HG02763 (cell line): ENCODE measurements at regions not wholly inside any gene's neighbourhood (a gene's known extent, or its start where the extent isn't known, plus 50 kb on each side); places are given as distances from the start of the nearest gene placed in this dataset.

Experiments used
- ATAC-seq: cut with Tn5 transposase; IDR thresholded peaks from one replicate; pipeline ENCODE4 v1.9.1; 2021; ENCODE audit warnings: mild to moderate bottlenecking, moderate library complexity; ENCODE audit not compliant: unreplicated experiment

DNA sequence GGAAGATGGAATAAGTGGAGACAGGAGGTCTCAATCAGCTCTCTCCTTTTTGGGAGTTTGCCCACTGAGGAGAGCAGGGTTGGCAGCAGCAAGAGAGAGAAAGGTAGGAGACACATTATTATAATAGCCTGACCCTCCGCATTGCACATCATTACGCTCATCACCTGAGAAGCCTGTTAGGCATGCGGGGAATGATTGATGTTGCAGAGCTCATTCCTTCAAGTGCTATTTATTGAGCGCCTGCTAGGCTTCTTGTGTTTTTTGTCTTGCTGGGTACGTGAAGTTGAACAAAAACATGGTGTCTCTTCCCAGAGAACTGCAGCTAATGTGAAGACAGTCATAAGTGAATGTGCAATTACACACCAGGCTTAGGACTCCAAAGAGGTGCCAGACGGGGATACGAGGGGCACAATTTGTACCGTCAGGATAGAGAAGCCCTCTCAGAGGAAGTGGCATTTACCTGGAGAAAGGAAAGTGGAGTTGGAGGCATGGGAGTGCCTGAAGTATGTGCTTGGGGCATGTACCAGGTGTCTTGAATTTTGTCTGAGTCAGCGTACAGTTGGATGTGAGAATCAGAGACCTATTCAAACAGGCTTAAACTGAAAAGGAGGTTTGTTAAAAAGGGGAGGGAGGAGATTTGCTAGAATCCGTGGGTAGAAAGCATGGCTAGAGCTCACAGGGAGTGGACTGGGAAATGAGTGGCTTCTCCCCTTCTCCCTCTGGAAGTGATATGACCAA, 90.2 kb upstream of the SOD3 start:
- ATAC-seq, result no peak

DNA sequence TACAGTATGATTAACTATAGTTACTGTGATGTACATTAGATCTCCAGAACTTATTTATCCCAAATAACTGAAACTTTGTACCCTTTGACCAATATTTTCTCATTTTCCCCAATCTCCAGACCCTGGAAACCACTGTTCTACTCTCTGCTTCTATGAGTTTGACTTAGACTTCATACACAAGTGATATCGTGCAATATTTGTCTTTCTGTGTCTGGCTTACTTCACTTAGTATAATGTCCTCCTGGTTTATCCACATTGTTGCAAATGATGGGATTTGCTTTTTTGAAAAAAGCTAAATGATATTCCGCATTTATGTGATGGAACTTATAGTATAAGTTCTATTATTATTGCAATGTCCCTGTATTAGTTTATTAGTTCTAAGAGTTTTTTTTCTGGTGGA, 81.8 kb upstream of the SOD3 start:
- ATAC-seq, result no peak

DNA sequence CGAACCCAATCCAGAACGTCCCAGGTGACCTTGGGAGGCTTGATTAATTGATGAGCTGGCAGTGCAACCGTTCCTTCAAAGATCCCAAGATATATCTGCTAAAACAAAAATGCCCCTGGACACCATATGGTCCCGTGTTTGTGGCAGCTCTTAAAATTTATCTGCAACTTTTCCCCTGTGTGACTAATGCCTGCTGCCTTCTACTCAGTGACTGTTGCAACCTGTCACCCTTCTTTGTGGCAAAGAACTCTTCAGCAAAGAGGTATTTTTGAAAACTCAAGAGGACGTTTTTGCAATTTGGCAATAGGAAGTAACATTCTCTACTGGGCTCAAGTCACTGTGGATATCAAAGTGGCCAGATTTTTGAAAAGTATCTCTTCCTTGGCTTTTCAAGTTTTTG, 75.8 kb upstream of the SOD3 start:
- ATAC-seq, result no peak

DNA sequence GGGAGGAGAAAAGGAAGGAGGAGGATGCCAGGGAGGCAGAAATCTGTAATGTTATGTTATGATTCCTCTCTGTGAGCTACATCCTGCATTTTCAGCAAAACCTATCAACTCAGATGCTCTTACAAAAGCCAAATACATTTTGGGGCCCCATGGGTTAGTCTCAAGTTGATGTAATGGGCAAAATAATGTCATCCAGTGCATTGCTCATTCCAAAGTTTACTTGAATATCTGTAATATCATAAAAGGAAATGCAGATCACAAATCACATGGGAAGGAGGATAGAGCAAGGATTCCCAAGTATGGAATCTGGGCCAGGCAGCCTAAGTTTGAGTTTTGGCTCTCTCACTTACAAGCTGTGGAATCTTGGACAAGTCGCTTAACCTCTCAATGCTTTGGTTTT, 74.9 kb upstream of the SOD3 start:
- no peak for ATAC-seq

DNA sequence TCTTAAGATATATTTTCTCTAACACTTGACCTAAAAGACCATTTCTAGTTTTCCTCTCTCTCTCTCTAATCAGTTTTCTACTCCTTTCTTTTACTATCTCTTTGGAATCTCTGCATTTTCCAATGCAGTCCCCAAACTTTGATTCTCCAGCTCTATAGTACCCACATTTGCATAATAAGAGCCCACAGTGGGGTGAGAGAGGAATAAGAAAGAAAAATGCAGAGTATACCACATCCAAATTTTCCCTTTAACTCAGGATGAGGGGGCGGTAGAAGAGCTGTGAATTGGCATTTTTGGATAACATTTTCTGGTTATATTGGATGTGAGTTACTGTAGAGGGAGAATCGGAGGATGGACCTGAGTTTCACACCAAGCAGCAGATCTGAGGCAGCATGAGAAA, 74.4 kb upstream of the SOD3 start:
- no peak for ATAC-seq

DNA sequence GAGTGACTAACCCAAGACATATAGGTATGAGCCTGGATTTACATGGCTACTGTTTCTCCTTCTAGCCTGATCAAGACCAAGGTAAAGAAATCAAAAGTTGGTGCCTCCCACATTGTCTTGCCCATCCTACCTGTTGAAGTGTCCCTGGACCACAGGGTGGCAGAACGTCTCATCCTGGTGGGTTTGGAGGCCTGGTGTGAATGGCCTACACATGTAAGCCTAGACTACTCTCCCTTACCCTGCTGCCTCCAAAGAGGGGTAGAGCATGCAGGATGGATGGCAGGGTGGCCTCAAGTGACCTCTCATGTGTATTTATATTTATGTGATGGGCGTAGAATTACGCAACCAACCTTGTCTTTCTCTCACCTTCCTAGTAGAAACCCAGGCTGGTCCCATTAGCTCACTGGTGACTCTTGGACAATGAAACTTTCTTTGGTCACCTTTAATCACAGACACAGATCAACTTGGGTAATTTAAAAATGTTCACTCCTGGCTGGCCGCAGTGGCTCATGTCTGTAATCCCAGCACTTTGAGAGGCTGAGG, 73.3 kb upstream of the SOD3 start:
- ATAC-seq, result no peak

DNA sequence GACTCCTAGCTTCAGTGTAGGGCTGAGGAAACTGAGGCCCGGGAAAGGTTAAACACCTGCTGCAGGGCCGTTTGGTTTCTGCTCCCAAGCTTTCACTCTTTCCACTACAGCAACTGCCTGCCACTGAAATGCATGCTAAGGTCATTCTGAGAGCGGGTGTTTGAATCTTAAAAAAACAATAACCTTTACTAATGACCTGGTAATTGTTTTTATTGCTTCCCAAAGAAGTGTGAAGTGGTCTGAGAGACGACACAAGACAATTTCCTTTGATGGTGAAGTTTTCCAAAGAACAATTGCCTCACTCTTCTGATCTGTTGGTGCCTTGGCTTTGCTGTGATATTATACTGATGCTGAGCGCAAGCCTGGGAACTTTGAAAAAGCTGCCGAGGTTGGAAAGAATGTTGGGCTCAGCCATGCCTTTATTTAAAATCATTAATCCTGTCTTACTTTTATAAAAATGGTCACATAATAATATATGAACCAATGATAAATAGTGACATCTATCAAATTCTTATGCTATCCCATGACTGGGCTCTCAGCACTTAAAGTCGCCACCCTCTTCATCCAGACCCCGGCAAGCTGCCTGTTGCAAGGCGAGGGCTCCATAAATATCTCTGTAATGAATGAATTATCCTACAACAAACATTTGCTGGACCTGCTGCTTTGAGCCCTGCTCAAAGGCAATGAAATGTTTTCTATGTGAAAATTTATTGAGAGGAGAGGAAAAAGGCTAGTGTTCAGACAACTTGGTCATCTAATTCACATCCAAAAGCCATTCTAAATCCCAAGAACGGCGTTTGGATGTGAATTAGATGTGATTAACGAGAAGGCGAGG, 67.8 kb upstream of the SOD3 start:
- ATAC-seq, result no peak

DNA sequence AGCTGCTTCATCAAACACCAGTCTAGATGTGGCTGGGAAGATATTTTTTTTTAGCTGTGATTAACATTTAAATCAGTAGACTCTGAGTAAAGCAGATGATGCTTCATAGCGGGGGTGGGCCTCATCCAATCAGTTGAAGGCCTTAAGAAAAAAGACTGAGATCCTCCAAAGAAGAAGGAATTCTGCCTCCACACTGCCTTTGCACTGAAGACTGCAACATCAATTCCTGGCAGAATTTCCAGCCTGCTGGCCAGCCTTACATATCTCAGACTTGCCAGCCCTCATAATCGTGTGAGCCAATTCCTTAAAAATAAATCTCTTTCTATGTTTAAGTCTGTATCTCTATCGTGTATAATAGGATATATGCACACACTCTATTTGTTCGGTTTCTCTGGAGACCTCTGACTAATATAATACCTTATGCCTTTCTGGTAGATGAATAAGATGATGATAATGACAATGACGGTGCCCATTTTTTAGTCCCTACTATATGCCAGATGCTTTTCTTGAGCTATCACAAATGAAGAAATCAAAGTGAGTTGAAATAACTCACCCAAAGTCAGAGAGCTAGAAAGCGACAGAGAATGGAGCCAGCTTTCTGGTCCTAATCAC, 66.1 kb upstream of the SOD3 start:
- no peak for ATAC-seq

DNA sequence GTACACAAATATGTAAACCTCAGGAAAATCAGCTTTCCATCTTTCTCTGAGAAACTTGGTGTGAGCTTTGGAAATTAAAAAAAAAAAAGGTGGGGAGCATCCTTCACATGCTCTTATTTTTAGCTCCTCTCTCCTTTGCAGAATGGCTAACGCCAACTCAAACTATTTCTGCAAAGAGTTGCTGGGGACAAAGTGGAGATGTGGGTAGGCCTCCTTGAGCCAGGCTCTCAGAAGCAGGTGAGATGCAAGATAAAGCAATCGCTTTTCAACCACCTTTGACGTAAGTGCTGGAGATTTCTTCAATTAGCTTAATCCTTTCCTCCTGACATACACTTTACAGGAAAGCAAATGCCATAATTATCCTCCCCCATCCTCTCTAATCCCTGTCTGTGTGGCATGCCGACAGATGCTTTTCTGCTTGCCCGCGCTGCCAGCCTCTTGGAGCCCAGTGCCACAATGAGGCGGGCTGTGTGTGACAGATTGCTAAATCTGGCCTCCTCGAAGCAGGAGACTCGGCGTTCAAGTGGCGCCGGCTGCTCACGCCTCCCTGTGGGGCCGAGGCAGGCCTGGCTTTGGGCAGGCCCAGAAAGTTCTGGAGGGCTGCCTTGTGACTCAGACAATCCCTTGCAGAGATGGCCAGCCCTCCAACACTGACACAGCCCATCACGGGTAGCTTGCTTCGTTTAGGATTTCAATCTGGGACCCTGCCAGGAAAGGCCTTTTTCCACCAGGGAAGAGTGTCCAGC, 64.9 kb upstream of the SOD3 start:
- no peak for ATAC-seq

DNA sequence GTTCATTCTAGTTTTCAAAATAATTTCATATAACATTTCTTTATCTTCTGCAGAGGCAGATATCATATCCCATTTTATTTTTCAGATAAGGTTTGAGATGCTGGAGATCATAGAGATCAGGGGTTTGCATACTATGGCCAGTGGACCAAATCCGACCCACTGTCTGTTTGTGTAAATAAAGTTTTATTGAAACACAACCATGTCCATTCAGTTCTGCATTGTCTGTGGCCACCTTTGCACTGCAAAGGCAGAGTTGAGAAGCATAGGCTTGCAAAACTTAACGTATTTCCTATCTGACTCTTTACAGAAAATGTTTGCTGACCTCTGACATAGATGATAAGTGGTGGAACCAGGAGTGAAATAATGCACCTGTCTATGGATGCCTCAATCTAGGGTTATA, 63.9 kb upstream of the SOD3 start:
- no peak for ATAC-seq

DNA sequence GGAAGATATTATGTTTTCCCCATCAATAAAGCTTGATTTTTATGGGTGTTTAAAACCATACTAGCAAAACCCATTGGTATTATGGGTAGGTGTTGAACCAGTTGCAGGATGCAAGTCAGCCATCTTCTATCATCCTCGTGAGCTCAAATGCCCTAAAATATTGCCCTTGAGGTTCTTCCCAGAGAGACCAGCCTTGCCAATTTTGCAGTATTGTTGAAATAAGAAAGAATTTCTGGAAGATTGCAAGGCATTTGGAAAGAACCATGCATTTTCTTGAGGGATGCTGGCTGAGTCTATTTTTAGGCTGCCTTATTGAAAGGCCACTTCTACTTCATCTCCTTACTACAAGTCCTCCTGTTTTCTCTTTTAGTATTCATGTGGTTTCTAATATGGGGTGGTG, 60.9 kb upstream of the SOD3 start:
- no peak for ATAC-seq

DNA sequence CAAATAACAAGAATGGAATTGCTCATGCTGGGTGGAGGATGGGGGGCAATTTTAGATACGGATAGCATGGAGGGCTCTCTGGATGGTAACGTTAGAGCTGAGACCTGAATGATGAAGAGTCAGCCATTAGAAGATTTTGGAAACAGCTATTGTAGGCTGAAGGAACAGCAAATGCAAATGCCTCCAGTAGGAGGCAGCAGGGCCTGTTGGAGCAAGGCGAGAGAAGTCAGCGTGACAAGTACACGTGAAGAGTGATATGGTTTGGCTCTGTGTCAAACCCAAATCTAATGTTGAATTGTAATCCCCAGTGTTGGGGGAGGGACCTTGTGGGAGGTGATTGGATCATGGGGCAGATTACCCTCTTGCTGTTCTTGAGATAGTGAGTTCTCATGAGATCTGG, 59.3 kb upstream of the SOD3 start:
- ATAC-seq, result no peak

DNA sequence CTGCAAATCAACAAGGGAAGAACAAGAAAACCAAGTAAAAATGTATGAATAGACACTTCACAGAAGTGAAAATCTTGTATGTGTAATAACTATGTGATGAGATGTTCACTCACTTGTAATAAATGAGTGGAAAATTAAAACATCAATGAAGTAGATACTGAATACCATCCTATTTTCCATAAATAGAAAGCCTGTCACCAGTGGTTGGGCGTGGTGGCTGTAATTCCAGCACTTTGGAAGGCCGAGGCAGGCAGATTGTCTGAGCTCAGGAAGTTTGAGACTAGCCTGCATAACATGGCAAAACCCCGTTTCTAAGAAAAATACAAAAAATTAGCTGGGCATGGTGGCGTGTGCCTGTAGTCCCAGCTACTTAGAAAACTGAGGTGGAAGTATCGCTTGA, 53.5 kb upstream of the SOD3 start:
- ATAC-seq, result no peak

DNA sequence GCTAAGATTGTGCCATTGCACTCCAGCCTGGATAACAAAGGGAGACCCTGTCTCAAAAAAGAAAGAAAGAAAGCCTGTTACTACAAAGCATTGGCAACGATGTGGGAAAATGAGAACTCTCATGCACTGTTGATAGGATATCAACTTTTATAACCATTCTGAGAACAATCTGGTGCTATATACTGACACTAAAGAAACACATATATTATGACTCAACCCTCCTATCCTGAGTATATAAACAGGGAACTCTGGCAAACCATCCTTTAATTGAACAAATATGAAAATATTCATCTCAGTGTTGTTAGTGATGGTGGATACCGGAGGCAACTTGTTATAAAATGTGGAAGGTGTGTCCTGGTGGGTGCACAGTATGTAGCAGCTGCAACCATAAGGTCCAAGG, 53.0 kb upstream of the SOD3 start:
- no peak for ATAC-seq

DNA sequence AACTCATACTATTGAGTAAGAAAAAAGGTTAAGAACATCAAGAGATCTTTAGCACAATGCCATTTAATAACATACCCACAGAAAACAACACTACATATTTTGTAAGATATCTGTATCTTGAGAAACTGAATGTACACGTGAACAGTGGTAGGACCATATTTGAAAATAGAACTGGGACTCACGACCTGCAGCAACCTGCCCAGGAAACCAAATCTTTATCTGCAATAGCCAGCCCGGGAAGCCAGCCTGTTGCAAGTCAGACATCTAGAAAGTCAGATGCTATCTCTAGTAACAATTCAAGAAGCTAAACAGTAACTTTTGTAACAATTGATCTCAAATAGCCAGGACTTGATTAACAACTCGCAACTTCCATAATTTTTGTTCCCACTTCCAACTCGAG, 52.6 kb upstream of the SOD3 start:
- no peak for ATAC-seq

DNA sequence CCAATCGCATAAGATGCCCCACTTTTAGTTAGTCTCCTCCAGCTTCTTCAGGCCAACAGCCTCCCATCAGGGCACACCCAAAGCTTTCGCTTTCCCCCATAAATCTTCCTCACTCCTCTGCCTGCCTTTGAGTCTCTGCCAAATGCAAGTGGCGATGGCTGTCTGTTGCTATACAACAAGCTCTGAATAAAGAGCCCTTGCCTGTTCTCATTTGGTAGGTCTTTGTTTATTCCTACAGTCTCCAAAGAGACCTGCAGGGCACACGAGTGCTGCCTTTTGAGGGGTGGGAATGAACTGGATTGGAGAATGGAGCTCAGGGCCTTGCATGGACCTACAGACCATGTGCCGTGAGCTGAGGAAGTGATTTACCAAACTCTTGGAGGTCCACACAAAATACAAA, 52.2 kb upstream of the SOD3 start:
- no peak for ATAC-seq

DNA sequence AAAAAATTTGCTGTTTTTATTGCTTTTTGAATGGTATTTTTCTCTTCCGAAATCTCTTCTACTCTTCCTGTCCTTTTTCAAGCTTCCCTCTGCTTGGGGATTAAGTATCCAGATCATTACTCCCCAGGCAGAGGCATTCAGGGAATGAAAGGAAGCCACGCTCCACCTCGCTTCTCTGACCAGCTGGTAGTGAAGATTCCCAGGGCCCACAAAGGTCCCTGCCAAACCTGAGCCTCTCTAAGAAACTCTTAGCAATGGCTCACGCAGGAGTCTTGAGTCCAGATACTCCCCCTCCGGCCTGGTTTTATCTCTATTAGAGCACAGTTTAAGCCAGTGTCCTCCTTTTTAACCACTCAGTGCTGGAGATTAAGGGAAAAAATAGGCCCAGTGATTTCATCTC, 51.4 kb upstream of the SOD3 start:
- no peak for ATAC-seq

DNA sequence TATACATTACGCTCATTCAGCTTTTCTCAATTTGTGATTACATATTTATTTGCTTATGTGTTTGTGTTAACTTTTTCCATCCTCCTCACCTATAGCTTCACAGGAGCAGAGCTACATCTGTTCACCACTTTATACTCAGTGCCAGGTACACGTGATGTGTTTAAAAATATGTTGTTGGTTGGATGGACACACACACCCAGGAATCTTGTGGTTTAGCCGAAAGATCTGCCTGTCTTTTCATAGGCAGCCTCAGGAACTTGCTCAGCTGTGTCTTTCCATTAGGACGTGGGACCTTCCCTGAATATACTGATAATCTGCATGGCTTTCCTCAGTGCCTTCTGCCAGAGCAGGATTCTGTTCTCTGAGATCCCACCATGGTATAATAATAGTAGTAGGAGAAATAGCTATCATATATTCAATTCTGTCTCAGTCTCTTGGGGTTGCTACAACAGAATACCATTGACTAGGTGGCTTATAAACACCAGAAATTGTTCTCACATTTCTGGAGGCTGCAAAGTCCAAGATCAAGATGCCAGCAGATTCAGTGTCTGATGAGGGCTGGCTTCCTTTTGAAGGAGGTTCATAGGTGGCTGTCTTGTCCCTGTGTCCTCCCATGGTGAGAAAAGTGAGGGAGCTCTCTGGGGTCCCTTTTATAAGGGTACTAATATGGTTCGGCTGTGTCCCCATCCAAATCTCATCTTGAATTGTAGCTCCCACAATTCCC, 50.0 kb upstream of the SOD3 start:
- ATAC-seq, result no peak
